GM21381 (cell line): ENCODE measurements at regions not wholly inside any gene's neighbourhood (a gene's known extent, or its start where the extent isn't known, plus 50 kb on each side); places are given as distances from the start of the nearest gene placed in this dataset.
"Not testable (repeated sequence)": the region's sequence is repeated elsewhere in the genome, so short reads cannot be mapped to it uniquely, and the experiment has no call there.

ENCODE experiments used
- ATAC-seq: cut with Tn5 transposase; IDR thresholded peaks from one replicate; pipeline ENCODE4 v1.9.1; 2021; ENCODE audit warnings: mild to moderate bottlenecking, moderate library complexity; ENCODE audit not compliant: unreplicated experiment

DNA sequence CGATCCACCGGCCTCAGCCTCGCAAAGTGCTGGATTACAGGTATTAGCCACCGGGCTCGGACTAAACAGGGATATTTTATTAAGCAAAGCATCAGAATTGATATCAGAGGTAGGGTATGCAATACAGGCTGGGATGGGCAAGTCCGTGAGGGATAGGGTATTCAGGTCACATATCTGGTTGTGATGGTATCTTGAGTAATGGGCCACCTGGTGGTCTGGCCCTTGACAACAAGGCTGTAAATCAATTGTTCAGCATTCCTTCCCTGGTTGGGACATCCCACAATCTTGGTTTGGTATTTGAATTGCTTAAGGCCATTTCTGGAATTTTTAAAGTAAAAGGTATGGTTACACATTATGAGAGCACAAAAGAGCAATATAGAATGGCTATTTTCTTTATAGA, 1588.0 kb downstream of the SLITRK1 start:
- no peak for ATAC-seq

GRCh38 chr13:82292334-82292733, 1589.9 kb downstream of the SLITRK1 start:
- no peak for ATAC-seq

DNA sequence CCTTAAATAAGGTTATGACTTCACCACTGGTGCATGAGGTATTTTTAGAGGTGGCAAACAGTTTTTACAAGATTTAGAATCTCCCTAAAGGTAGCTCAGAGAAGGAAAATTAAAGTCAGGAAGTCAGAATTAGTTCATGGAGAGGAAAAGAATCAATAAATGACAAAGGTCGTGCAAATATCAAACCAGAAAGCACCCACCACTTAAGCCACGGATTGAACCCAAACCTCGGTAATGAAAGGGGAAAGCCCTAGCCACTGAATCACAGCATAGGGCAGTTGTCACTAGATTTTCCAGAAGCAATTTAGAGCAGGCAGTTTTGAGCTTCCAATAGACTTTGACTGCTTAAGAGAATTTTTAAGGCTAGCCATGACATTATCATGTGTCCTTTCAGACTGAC, 1590.4 kb downstream of the SLITRK1 start:
- no peak for ATAC-seq

DNA sequence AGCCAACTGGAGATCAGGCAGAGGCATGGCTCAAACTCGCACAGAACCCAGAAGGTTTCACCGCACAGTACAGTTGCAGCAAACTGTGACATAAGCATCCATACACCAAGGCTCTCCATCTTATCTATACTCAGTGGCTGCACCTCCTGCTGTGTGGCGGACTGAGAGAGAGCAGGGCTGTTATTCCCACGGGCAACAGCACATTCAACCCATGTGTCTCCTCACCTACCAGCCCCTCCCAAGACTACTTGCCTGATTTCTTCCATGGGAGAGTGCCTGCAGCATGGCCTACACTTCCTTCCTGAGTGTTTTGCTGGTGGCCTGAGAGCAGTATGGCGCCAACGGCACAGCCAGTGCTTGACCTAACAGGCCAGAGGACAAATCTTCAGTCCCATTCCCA, 1606.6 kb downstream of the SLITRK1 start:
- no peak for ATAC-seq

DNA sequence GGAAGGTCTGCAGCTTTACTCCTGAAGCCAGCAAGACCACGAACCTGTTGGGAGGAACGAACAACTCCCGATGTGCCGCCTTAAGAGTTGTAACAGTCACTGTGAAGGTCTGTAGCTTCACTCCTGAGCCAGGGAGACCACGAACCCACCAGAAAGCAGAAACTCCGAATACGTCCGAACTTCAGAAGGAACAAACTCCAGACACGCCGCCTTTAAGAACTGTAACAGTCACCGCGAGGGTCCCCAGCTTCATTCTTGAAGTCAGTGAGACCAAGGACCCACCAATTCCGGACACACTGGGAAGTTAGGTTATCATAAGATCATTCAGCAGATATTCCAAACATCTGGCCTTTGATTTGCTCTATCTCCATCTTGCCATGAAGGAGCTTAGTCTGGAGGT, 1623.0 kb downstream of the SLITRK1 start:
- no peak for ATAC-seq

DNA sequence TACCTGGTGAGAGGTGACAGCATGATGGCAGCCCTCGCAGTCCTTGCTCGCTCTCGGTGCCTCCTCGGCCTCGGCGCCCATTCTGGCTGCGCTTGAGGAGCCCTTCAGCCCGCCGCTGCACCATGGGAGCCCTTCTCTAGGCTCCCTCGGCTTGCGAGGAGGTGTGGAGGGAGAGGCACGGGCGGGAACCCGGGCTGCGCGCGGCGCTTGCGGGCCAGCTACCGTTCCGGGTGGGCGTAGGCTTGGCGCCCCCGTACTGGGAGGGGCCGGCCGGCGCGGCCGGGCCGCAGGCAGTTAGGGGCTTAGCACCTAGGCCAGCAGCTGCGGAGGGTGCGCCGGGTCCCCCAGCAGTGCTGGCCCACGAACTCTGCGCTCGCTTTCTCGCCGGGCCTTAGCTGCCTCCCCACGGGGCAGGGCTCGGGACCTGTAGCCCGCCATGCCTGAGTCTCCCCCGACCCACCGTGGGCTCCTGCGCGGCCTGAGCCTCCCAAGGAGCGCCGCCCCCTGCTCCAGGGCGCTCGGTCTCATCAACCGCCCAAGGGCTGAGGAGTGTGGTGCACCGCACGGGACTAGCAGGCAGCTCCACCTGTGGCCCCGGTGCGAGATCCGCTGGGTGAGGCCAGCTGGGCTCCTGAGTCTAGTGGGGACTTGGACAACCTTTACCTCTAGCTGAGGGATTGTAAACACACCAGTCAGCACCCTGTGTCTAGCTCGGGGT, 1624.3 kb downstream of the SLITRK1 start:
- ATAC-seq = no peak

- ATAC-seq = no peak
Measured at GRCh38 chr13:82248762-82249161, 1633.5 kb downstream of the SLITRK1 start.

DNA sequence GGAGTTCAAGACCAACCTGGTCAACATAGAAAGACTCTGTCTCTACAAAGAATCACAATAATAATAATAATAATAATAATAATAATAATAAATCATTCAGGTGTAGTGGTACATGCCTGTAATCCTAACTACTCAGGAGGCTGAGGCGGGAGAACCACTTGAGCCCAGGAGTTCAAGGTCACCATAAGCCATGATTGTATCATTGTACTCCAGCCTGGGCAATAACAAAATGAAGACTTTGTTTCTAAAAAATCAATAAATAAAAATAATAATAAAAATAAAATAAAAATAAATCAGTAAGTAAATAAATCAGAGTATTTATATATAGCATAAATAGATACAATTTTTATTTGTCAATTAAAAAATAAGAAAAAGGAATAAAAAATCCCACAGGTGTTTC, 1636.4 kb downstream of the SLITRK1 start:
- ATAC-seq = no peak

GRCh38 chr13:82224806-82225205, 1657.5 kb downstream of the SLITRK1 start:
- ATAC-seq = no peak

DNA sequence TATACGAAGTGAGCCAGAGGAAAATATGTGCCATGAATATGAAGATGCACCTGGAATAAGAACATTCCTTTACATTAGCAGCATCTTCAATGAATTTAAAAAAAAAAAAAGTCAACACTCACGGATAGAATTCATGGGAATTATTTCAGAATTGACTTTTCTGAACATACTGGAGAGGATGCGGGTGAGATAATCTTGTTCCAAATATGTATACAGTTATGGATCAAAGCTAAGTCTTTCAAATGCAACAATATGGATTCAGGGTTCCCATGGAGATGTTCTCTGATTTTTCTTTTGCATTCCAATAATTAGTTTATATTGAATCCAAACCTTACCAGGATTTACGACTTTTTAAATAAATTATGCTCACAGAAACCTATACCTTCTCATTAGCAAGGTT, 1660.7 kb downstream of the SLITRK1 start:
- no peak for ATAC-seq

- ATAC-seq = no peak
Measured at GRCh38 chr13:82220641-82221040, 1661.6 kb downstream of the SLITRK1 start.

DNA sequence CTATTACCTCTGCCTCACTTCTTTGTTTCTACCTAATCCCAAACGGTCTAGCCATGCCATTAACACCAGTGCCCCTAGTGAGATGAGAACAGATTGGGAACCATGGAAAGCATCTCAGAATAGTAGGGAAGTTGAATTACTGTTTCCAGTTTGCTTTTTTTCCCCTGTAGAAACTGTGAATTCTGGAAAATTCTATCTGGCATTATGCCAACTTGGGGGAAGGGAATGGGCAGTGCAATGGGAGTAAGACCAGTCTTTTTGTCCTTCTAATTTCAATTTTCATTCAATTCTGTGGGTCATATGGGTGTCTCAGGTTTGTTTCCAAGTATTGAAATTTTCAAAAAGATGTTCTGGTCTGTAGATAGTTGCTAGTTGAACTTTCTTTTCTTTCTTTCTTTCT, 1666.1 kb downstream of the SLITRK1 start:
- no peak for ATAC-seq

DNA sequence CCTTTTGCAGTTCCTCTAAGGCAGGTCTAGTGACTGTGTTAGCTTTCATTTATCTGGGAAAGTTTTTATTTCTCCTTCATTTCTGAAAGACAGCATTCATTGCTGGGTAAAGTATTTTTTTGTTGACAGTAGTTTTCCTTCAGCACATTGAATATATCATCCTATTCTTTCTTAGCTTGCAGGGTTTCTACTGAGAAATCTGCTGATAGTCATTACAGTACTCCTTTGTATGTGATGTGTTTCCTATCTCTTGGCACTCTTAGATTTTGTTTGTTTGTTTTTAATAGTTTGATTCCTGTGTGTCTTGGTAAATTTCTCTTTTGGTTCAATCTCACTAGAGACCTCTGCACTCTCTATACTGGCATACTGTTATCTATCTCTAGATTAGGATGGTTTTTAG, 1667.9 kb downstream of the SLITRK1 start:
- ATAC-seq = no peak

GRCh38 chr13:82206241-82206640, 1676.0 kb downstream of the SLITRK1 start:
- no peak for ATAC-seq

- ATAC-seq = no peak
Measured at GRCh38 chr13:82202398-82202797, 1679.9 kb downstream of the SLITRK1 start.

DNA sequence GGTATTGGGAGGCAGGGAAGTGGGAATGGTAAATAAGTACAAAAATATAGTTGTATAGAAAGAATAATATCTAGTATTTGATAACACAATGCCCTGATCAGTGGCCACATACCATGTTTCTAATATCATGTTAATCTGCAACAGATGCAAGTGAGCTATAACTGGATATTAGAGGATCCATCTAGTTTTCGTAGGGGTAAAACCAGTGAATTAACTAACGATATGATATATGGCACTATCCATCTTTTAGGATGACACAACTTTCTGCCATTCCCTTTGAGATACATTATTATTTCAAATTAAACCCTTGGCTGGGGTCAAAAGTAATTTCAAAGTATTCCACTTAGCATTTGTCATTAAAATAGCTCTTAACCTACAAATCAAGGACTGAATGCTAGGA, 1686.2 kb downstream of the SLITRK1 start:
- no peak for ATAC-seq

GRCh38 chr13:82187227-82187626, 1695.0 kb downstream of the SLITRK1 start:
- no peak for ATAC-seq

GRCh38 chr13:82176751-82177150, 1705.5 kb downstream of the SLITRK1 start:
- ATAC-seq = no peak

DNA sequence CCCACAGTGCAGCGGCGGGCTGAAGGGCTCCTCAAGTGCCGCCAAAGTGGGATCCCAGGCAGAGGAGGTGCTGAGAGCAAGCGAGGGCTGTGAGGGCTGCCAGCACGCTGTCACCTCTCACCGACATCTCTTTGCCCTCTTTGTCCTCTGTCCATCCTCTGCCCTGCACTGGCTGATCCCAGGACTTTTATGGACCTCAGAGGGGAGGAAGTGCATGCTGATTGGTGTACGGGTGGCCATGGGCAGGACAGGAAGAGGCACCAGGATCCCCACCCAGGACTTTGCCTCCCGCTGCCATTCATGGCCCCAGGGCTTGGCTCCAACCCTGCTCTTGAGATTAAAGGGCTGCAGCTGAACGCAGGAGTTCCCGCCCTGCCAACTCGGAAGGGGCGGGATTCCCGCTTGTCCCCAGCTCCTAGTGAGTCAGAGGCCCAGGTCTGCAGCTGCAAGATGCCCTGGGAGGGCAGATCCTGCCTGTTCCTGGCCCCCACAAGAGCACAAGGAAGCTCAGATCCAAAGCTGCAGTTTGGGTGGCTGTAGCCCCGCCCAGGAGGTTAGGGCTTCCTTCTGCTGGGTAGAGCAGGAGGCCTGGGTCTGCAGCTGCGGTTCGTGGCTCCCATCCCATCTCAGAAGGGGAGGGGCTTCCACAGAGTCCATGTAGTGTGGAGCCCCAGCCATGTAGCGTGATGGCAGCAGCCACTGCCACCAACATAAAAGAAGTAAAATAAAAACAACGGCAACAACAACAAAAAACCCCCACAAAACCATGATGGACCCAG, 1716.7 kb downstream of the SLITRK1 start:
- ATAC-seq = no peak

GRCh38 chr13:82164780-82165395, 1717.4 kb downstream of the SLITRK1 start:
- ATAC-seq = not testable (repeated sequence)

- no peak for ATAC-seq
Measured at GRCh38 chr13:82147526-82147925, 1734.7 kb downstream of the SLITRK1 start.

- ATAC-seq = no peak
Measured at GRCh38 chr13:82136880-82137279, 1745.4 kb downstream of the SLITRK1 start.
